OCI-LY7 (cell line): ENCODE measurements at regions not wholly inside any gene's neighbourhood (a gene's known extent, or its start where the extent isn't known, plus 50 kb on each side); places are given as distances from the start of the nearest gene placed in this dataset.

Experiments used
- BruUV-seq: library from RNA; stranded (reverse); fragments of 400-500 nt; replicated peaks from 2 replicates; lab custom pipeline; 2021; lab: Mats Ljungman, UMichigan
- CTCF ChIA-PET: fragments of 300-600 bp; sonication (Branson Sonifier 250); formaldehyde crosslinking; loops from one replicate; lab custom pipeline; 2022; ENCODE audit warnings: antibody characterized with exemption; ENCODE audit not compliant: unreplicated experiment; lab: Charles Lee
- POLR2A ChIA-PET: fragments of 300-600 bp; sonication (Branson Sonifier 250); formaldehyde crosslinking; loops from one replicate; lab custom pipeline; 2022; ENCODE audit warnings: antibody characterized with exemption; lab: Charles Lee
- DNase-seq: peaks from one replicate; pipeline ENCODE4 v3.0.0-alpha.2; 2015; ENCODE audit warnings: low spot score
- H2AFZ ChIP-seq: fragments of 200-600 bp; sonication (generic), shearing (Covaris generic); 2 replicates; pipeline ENCODE4 v1.6.1; 2014; ENCODE audit warnings: mild to moderate bottlenecking, antibody characterized with exemption, low read length, moderate library complexity
- H3K27ac ChIP-seq: fragments of 200-600 bp; sonication (generic); 2 replicates; pipeline ENCODE4 v1.5.1; 2014; ENCODE audit warnings: mixed run types, low read depth, mild to moderate bottlenecking, moderate library complexity, low read length, inconsistent platforms; ENCODE audit not compliant: poor library complexity, severe bottlenecking
- H3K36me3 ChIP-seq: fragments of 200-600 bp; sonication (generic); 2 replicates; pipeline ENCODE4 v1.6.1; 2014; ENCODE audit warnings: mild to moderate bottlenecking, antibody characterized with exemption, low read length, moderate library complexity, mixed read lengths; ENCODE audit not compliant: insufficient read depth
- H3K4me1 ChIP-seq: fragments of 200-600 bp; sonication (generic); 2 replicates; pipeline ENCODE4 v1.5.1; 2014; ENCODE audit warnings: mild to moderate bottlenecking, low read length; ENCODE audit not compliant: insufficient read depth, poor library complexity, severe bottlenecking
- H3K4me2 ChIP-seq: fragments of 200-600 bp; sonication (generic); 2 replicates; pipeline ENCODE4 v1.6.1; 2014; ENCODE audit warnings: mild to moderate bottlenecking, low read length
- H3K4me3 ChIP-seq: fragments of 200-600 bp; sonication (generic); 2 replicates; pipeline ENCODE4 v1.5.1; 2014; ENCODE audit warnings: mild to moderate bottlenecking, low read depth, low read length; ENCODE audit not compliant: poor library complexity, severe bottlenecking
- H3K79me2 ChIP-seq: fragments of 200-600 bp; sonication (generic); 2 replicates; pipeline ENCODE4 v1.6.1; 2016; ENCODE audit warnings: low read depth, mild to moderate bottlenecking, low read length, moderate library complexity, mixed read lengths; ENCODE audit not compliant: insufficient read depth
- H3K9me2 ChIP-seq: fragments of 200-600 bp; sonication (generic); 2 replicates; pipeline ENCODE4 v1.6.1; 2016; ENCODE audit warnings: mild to moderate bottlenecking, low read length, mixed read lengths; ENCODE audit not compliant: insufficient read depth
- H3K9me3 ChIP-seq: fragments of 200-600 bp; sonication (generic); 2 replicates; pipeline ENCODE4 v1.6.1; 2014; ENCODE audit warnings: mild to moderate bottlenecking, mixed run types, low read length, mixed read lengths
- H4K20me1 ChIP-seq: fragments of 200-600 bp; sonication (generic); 2 replicates; pipeline ENCODE4 v1.6.1; 2014; ENCODE audit warnings: mild to moderate bottlenecking, antibody characterized with exemption, low read length, moderate library complexity, mixed read lengths; ENCODE audit not compliant: insufficient read depth
- EZH2phosphoT487 ChIP-seq: fragments of 200-600 bp; sonication (generic); IDR thresholded peaks from 2 replicates; pipeline ENCODE4 v1.6.1; 2018; ENCODE audit warnings: low read depth, borderline replicate concordance, mild to moderate bottlenecking, mixed run types, antibody characterized with exemption, low read length, moderate library complexity, mixed read lengths
- intact Hi-C: fragments of 100-400 bp; cut with micrococcal nuclease; formaldehyde crosslinking; loops from one replicate; pipeline ENCODE4 v1.10.0; 2022; ENCODE audit not compliant: unreplicated experiment
- TF ChIP-seq, protein P1 (sequence below): fragments of 200-600 bp; sonication (generic); conservative IDR thresholded peaks from 2 replicates; pipeline ENCODE4 v1.5.1; 2014; ENCODE audit warnings: mild to moderate bottlenecking, antibody characterized with exemption, low read length, moderate library complexity, mixed read lengths

DNA sequence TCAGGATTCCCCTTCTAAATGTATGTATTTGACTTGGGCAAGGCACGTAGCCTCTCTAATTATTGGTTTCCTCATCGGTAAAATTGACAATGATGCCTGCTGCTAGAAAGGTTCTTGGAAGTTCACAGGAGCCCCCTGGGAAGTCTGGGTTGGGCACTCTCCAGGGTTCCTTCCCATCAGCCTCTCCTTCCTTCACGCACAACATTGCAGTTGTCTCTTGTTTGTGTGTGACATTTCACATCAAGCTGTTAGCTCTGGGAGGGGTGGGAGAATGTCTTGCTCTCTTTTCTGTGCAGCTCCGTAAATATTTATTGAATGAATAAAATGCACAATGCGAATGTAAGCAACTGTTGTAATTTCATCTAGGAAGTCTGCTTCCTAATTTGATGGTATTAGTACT, 153.2 kb upstream of the PRICKLE1 start:
- ChIA-PET CTCF (no interaction called here), POLR2A (interaction anchor here (0.6 kb wide), 1 partner anchor 787 kb away, joined by 3 read pairs; no protein-coding TSS in a partner anchor)
- DNase-seq = no peak
- H3K9me3 ChIP-seq = peaks cover 7% of the 10 kb centered on the region; the same call in 1 of the 2 replicates
- H3K36me3 ChIP-seq = no peaks in the 10 kb centered on the region
- H3K79me2 ChIP-seq = no peaks in the 10 kb centered on the region
- no peaks in the 10 kb centered on the region for H4K20me1 ChIP-seq
- H3K4me3 ChIP-seq = no peak overlapping the region
- no peak overlapping the region for H3K4me2 ChIP-seq
- no peak for TF ChIP-seq EZH2phosphoT487
- TF ChIP-seq, protein P1, sequence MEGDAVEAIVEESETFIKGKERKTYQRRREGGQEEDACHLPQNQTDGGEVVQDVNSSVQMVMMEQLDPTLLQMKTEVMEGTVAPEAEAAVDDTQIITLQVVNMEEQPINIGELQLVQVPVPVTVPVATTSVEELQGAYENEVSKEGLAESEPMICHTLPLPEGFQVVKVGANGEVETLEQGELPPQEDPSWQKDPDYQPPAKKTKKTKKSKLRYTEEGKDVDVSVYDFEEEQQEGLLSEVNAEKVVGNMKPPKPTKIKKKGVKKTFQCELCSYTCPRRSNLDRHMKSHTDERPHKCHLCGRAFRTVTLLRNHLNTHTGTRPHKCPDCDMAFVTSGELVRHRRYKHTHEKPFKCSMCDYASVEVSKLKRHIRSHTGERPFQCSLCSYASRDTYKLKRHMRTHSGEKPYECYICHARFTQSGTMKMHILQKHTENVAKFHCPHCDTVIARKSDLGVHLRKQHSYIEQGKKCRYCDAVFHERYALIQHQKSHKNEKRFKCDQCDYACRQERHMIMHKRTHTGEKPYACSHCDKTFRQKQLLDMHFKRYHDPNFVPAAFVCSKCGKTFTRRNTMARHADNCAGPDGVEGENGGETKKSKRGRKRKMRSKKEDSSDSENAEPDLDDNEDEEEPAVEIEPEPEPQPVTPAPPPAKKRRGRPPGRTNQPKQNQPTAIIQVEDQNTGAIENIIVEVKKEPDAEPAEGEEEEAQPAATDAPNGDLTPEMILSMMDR = no peak
- H3K9me2 ChIP-seq = no peaks in the 10 kb centered on the region
- no TSS peak for BruUV-seq
- H2AFZ ChIP-seq = no peak overlapping the region
- H3K4me1 ChIP-seq = no peaks in the 10 kb centered on the region
- no peak overlapping the region for H3K27ac ChIP-seq
- intact Hi-C loops = no loop called here

DNA sequence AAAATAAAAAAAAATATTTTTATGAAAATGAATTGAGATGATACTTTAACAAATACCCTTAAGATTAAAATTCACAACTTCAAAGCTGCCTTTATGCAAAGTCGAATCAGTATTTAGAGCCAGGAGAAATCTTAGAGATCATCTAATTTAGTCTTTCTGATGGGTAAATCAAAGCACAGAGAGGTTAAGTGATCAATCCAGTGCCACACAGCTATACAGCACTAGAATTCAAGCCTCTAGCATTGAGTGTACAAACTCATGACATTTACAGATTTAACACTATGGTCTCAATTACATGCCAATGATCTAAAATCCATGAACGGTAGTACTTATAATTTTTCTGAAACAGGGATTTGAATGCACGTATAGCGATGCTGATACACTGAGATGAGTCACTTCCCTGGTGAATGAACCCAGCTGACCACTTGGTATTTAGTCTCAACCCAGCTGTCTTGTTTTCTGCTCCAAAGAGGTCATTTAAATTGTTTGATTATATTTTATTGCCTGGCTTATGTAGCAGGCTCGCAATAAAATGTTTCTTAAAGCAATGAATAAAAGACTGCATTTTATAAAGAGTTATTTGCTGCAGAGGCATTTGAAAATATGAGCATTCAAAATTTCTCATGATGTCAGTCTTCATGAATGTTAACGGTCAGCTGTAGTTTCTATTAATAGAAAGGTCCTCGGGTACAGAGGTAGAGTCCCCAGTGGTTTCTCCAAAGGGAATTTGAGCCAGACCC, 152.4 kb upstream of the PRICKLE1 start:
- POLR2A ChIA-PET = interaction anchor here (0.6 to 1.4 kb wide), 2 partner anchors 787 to 884 kb away, joined by 3 to 4 read pairs; no protein-coding TSS in a partner anchor
- H3K9me2 ChIP-seq = no peaks in the 10 kb centered on the region
- no peak overlapping the region for H3K27ac ChIP-seq
- CTCF ChIA-PET = no interaction called here
- no peak for TF ChIP-seq EZH2phosphoT487
- TF ChIP-seq, protein P1 = no peak
- intact Hi-C loops = no loop called here
- no peak overlapping the region for H3K4me3 ChIP-seq
- no peaks in the 10 kb centered on the region for H3K79me2 ChIP-seq
- H3K4me1 ChIP-seq = no peaks in the 10 kb centered on the region
- no peak overlapping the region for H2AFZ ChIP-seq
- no TSS peak for BruUV-seq
- no peaks in the 10 kb centered on the region for H4K20me1 ChIP-seq
- peaks cover 7% of the 10 kb centered on the region; the same call in 1 of the 2 replicates for H3K9me3 ChIP-seq
- no peak overlapping the region for H3K4me2 ChIP-seq
- no peak for DNase-seq
- no peaks in the 10 kb centered on the region for H3K36me3 ChIP-seq

DNA sequence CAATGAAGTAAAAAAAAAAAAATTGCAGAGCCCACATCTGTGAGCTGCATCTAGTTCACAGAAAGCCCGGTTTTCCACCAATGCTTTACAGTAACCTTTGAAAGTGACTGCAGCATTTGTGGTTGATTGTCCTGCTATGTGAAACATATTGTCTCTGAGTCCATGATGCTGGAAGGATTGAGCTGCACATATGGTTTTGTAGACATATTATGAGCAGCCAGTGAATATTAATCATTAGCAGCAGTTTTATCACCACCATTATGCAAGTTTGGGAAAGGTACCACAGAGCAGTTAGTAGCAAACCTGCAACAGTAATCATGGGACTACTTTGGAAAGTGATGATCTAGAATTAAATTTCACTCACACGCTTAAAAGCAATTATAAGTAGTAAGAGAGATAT, 151.5 kb upstream of the PRICKLE1 start:
- H3K4me1 ChIP-seq = no peaks in the 10 kb centered on the region
- H3K79me2 ChIP-seq = no peaks in the 10 kb centered on the region
- no TSS peak for BruUV-seq
- no peaks in the 10 kb centered on the region for H4K20me1 ChIP-seq
- ChIA-PET POLR2A (interaction anchor here (0.5 to 1.4 kb wide), 2 partner anchors 813 to 883 kb away, joined by 3 to 4 read pairs; no protein-coding TSS in a partner anchor), CTCF (no interaction called here)
- H3K4me2 ChIP-seq = no peak overlapping the region
- no peaks in the 10 kb centered on the region for H3K9me3 ChIP-seq
- intact Hi-C loops = no loop called here
- no peak overlapping the region for H2AFZ ChIP-seq
- H3K9me2 ChIP-seq = no peaks in the 10 kb centered on the region
- no peak for DNase-seq
- H3K36me3 ChIP-seq = no peaks in the 10 kb centered on the region
- TF ChIP-seq, protein P1 = no peak
- no peak for TF ChIP-seq EZH2phosphoT487
- no peak overlapping the region for H3K4me3 ChIP-seq
- no peak overlapping the region for H3K27ac ChIP-seq
